DND-41 (cell line): ENCODE measurements at regions not wholly inside any gene's neighbourhood (a gene's known extent, or its start where the extent isn't known, plus 50 kb on each side); places are given as distances from the start of the nearest gene placed in this dataset.

Experiments
- ATAC-seq: fragments of 200-7000 bp; cut with Tn5 transposase; 3 replicates; pipeline ENCODE4 v1.9.1; 2021; ENCODE audit warnings: low read depth; ENCODE audit not compliant: insufficient read depth
- DNase-seq: peaks from one replicate; pipeline ENCODE4 v3.0.0-alpha.2; 2020
- H2AFZ ChIP-seq: 2 replicates; pipeline ENCODE4 v1.6.0; 2012; ENCODE audit warnings: low read depth, low read length
- H3K27ac ChIP-seq: 2 replicates; pipeline ENCODE4 v1.5.1; 2012; ENCODE audit warnings: low read length, inconsistent platforms
- H3K27me3 ChIP-seq: fragments of 200-600 bp; sonication (generic); 2 replicates; pipeline ENCODE4 v1.6.0; 2012; ENCODE audit warnings: low read length, mild to moderate bottlenecking, inconsistent platforms; ENCODE audit not compliant: insufficient read depth, poor library complexity
- H3K36me3 ChIP-seq: 2 replicates; pipeline ENCODE4 v1.5.1; 2012; ENCODE audit warnings: low read length, inconsistent platforms; ENCODE audit not compliant: insufficient read depth
- H3K4me1 ChIP-seq: 2 replicates; pipeline ENCODE4 v1.5.1; 2012; ENCODE audit warnings: mild to moderate bottlenecking, low read length; ENCODE audit not compliant: insufficient read depth
- H3K4me2 ChIP-seq: 2 replicates; pipeline ENCODE4 v1.6.0; 2012; ENCODE audit warnings: mild to moderate bottlenecking, moderate library complexity, low read length, inconsistent platforms; ENCODE audit not compliant: insufficient read depth
- H3K4me3 ChIP-seq, 2 experiments: fragments of 200-600 bp in 1 of 2; shearing (Covaris generic) in 1 of 2; 2 replicates each; pipeline ENCODE4 v1.5.1; 2012 to 2016; ENCODE audit warnings: inconsistent platforms in 2 of 2, low read length in 2 of 2, mild to moderate bottlenecking in 2 of 2, low read depth in 1 of 2, moderate library complexity in 1 of 2
- H3K79me2 ChIP-seq: 2 replicates; pipeline ENCODE4 v1.6.0; 2012; ENCODE audit warnings: low read length, inconsistent platforms; ENCODE audit not compliant: insufficient read depth
- H3K9ac ChIP-seq: 2 replicates; pipeline ENCODE4 v1.6.0; 2012; ENCODE audit warnings: low read depth, mild to moderate bottlenecking, inconsistent platforms, low read length, moderate library complexity
- H3K9me3 ChIP-seq: 2 replicates; pipeline ENCODE4 v1.5.1; 2012; ENCODE audit warnings: low read length, moderate library complexity, mild to moderate bottlenecking, inconsistent platforms; ENCODE audit not compliant: insufficient read depth, severe bottlenecking
- H4K20me1 ChIP-seq: 2 replicates; pipeline ENCODE4 v1.6.0; 2012; ENCODE audit warnings: low read length; ENCODE audit not compliant: insufficient read depth
- EZH2 ChIP-seq: IDR thresholded peaks from 3 replicates; pipeline ENCODE4 v1.6.1; 2012; ENCODE audit warnings: borderline replicate concordance, low read depth, mild to moderate bottlenecking, moderate library complexity, low read length, inconsistent platforms; ENCODE audit not compliant: severe bottlenecking
- TF ChIP-seq, protein P1 (sequence below): IDR thresholded peaks from 2 replicates; pipeline ENCODE4 v1.5.1; 2012; ENCODE audit warnings: borderline replicate concordance, low read length, moderate library complexity, mild to moderate bottlenecking; ENCODE audit not compliant: poor library complexity, severe bottlenecking; ENCODE audit errors: extremely low read depth

DNA sequence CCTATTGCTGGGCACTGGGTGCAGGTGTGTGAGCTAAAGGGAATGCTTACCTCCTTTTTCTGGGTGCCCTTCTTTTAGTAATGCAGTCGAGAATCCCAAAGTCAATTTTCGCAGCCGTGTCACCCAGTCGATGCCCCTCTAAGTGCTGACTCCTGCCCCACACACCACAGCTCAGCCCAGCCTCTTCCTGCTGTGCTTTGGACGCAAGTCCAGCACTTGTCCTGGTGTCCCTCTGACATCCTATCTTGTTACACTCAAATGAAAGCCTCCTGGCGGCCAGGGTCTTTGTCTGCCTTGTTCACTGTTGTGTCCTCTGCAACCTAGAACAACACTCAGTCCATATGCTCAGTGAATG is 58.5 kb upstream of the RUNX3 start:
- no peaks in the 10 kb centered on the region for H3K36me3 ChIP-seq
- no peaks in the 10 kb centered on the region for H4K20me1 ChIP-seq
- no peak overlapping the region for H3K4me3 ChIP-seq
- no peaks in the 10 kb centered on the region for H3K79me2 ChIP-seq
- no peak overlapping the region for H3K4me2 ChIP-seq
- H3K9me3 ChIP-seq: no peaks in the 10 kb centered on the region
- DNase-seq (no peak), ATAC-seq (no peak)
- no peak overlapping the region for H2AFZ ChIP-seq
- no peaks in the 10 kb centered on the region for H3K27me3 ChIP-seq
- no peak overlapping the region for H3K9ac ChIP-seq
- peaks cover 9% of the 10 kb centered on the region for H3K4me1 ChIP-seq
- TF ChIP-seq EZH2: no peak
- TF ChIP-seq, protein P1, sequence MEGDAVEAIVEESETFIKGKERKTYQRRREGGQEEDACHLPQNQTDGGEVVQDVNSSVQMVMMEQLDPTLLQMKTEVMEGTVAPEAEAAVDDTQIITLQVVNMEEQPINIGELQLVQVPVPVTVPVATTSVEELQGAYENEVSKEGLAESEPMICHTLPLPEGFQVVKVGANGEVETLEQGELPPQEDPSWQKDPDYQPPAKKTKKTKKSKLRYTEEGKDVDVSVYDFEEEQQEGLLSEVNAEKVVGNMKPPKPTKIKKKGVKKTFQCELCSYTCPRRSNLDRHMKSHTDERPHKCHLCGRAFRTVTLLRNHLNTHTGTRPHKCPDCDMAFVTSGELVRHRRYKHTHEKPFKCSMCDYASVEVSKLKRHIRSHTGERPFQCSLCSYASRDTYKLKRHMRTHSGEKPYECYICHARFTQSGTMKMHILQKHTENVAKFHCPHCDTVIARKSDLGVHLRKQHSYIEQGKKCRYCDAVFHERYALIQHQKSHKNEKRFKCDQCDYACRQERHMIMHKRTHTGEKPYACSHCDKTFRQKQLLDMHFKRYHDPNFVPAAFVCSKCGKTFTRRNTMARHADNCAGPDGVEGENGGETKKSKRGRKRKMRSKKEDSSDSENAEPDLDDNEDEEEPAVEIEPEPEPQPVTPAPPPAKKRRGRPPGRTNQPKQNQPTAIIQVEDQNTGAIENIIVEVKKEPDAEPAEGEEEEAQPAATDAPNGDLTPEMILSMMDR: no peak
- no peak overlapping the region for H3K27ac ChIP-seq

DNA sequence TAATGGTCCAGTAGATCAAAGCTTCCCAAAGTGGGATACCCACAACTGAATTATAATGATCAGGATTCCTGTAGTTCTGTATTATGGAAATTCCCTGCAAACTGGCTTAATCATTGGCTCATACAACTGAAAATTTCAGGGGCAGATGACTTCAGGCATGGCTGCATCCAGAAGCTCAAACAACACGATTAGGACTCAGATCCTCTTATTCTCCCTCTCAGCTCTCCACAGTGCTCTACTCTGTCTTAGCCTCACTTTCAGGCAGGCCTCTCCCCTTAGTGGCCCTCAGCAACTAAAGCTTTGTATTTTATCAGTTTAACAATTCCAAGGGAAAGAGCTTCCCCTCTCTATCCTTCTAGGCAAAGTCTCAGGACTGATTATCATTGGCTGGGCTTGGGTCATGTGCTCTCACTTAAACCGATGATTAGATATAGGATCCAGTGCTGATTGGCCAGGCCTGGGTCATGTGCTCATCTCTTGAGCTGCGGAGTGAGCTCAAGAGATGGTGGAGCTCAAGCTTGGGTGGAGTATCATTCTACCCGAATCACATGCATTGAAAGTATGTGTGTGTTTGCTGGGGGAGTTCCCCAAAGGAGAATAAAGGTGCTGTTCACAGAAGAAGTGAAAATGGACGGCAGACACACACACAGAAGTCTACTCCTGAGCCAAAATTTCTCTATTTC is 57.9 kb upstream of the RUNX3 start:
- Histone ChIP-seq H3K27me3 (no peaks in the 10 kb centered on the region), H3K9ac (no peak overlapping the region), H3K36me3 (no peaks in the 10 kb centered on the region), H2AFZ (no peak overlapping the region), H3K4me3 (no peak overlapping the region), H3K79me2 (no peaks in the 10 kb centered on the region), H4K20me1 (no peaks in the 10 kb centered on the region), H3K27ac (no peak overlapping the region), H3K4me2 (no peak overlapping the region), H3K4me1 (peaks cover 8% of the 10 kb centered on the region), H3K9me3 (no peaks in the 10 kb centered on the region)
- TF ChIP-seq EZH2: no peak
- TF ChIP-seq, protein P1: no peak
- no peak for ATAC-seq
- DNase-seq: no peak

DNA sequence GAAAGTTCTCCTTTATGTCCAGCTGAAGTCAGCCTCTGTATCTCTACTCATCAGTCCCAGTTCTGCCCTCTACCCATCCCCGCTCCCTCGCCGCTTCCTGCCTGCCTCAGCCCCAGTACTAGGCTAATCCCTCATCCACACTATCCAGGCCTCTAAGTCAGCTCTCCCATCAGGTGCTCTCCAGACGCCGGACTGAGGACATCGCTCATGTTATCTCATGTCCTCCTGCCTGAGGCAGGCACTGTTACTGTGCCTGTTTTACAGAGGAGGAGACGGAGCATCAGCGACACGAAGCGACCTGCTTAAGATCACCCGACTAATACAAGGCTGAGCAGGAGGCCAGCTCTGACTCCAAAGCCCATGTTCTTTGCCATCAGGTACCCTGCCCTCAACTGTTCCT is 57.3 kb upstream of the RUNX3 start:
- no peak for DNase-seq
- Histone ChIP-seq H3K9me3 (no peaks in the 10 kb centered on the region), H3K9ac (no peak overlapping the region), H3K4me1 (peaks cover 3% of the 10 kb centered on the region; the same call in 1 of the 2 replicates), H3K27ac (no peak overlapping the region), H3K4me3 (no peak overlapping the region), H3K79me2 (no peaks in the 10 kb centered on the region), H2AFZ (no peak overlapping the region), H4K20me1 (no peaks in the 10 kb centered on the region), H3K4me2 (no peak overlapping the region), H3K36me3 (no peaks in the 10 kb centered on the region), H3K27me3 (no peaks in the 10 kb centered on the region)
- TF ChIP-seq EZH2: no peak
- TF ChIP-seq, protein P1: no peak
- no peak for ATAC-seq
